Right renal cortex interstitium (tissue), 3 donors: ENCODE measurements at regions not wholly inside any gene's neighbourhood (a gene's known extent, or its start where the extent isn't known, plus 50 kb on each side); places are given as distances from the start of the nearest gene placed in this dataset.

Experiments
- DNase-seq, 3 donors: peaks; one replicate each; pipeline ENCODE4 v3.0.0-alpha.2; 2013; ENCODE audit warnings: low read depth in 3 of 3, low spot score in 2 of 3

DNA sequence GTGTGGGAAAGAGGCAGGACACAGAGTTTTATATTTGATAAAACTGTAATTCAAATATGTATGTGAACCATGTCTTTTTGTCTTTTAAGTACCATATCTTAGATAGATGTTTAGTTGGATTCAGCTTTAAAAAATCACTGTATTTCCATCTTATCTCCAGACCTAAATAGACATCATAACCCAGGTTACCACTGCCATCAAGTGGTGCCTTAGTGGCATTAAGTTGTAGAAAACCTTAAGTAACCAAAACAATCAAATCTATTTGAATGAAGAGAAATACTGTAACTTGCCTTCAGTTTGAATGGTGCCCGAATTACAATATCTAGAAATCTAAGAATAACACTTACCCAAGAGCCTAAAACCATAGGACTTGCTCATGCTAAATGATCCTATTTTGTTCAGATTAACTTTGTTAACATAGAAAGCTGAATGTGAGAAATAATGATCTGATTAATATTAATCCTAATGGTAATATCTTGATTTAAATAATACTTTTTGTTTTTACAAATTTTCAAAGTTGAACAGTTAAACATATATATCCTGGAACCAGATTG is 92.5 kb upstream of the MAP2 start:
- DNase-seq: peak; percentile 5 to 17 (median 10)

DNA sequence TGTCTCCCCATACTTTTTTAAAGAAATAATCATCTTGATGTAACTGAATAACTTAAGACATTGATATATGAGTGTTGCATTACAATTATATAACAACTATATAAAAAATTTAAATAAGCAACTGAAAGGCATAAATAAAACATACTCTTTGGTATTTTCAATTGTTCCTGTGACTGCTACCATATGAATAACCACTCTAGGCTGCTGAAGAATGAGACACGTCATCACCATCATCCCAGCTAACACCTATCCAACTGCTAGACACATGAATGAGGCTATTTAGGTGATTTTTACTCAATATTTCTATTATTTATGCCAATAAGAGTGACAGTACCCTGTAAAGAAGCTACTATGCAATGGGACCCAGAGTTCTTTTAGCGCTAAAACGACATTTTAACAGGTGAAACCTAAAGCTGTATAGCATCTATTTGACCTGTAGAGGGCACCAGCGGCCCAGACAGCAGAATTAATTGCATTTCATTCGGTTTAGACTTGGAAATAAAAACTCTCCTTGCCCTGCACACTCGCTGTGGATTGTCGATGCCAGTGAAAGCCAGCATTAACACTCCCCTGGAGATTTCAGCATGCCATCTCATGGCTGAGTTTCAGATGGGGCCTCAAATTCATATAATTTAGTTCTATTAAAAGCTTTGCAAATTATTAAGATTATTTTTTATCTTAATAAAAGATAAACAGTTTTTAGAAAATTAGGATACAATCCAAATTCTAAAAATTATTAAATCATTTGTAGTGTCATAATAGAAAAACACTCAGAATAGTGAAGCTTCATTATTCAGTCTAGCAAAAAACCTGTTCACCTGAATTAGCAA is 89.4 kb upstream of the MAP2 start:
- DNase-seq: peak; percentile 31 to 56 (median 33)

DNA sequence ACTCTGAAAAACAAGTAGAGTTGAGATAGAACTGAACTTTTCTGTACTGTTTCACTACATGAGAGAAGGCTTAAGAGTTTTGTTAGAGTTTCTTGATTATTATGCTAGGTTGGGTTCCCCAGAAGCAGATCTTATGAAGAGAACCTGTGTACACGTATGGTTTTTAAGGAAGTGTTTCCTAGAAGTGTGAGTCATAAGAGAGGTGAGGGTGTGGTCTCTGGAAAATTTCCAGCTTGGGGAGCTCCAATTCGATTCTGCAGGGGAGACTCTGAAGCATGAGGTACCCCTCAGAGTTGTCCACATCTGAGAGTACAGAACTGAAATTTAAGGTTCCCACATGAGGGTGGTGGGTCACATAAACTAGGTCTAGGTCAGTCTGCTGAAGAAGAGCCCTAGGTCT is 83.3 kb upstream of the MAP2 start:
- no peak for DNase-seq

DNA sequence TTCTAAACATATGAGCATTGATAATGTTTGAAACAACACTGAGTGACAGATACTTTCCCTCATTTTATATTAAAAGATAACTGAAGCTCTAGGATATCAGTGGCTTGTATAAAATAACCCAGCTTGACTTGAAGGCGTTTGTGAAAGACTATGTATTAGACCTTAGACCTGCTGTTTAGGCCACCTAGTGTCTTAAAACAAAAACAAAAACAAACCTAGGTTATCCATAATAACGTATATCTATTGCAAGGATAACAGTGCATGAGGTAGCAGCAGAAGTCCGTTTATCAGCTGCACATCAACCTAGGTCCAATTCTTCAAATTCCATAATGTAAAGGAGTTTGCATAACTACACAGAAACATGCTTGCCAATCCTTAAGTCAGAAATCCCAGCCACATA is 79.5 kb upstream of the MAP2 start:
- no peak for DNase-seq

DNA sequence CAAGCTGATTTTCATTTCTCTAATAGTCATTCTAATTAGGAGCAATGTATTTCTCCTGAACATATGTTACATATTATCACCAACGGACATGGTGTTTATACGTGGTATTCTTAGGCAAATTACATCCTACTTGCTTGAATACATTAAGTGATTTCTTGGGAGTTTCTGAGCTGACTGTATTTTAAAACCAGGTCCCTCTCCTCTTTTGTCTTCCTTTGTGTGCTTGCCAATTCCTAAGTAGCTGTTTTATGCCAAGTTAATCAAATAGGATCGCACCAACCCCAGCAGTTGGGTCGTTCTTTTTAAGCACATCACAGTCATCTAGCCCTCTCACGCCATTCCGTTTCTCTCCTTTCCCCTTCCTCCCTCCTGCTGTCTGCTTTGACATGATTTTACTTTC is 75.4 kb upstream of the MAP2 start:
- no peak for DNase-seq

DNA sequence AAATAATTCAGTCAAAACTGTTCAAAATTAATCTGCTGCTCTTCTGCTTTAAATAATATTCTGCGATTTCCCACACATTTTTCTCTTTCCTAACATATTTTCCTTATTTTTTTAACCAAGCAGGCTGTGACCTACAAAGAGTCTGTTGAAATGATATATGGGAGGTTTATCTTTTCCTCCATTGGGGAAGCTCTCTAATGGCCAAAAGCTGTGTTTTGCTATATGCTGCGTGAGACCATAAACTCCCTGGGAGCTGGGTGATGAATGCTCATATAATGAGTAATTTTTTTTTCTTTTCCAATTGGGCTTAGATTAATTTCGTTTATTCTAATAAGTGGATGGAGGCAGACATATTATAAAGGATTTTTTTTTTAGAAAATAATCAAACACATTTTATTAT is 72.2 kb upstream of the MAP2 start:
- no peak for DNase-seq

DNA sequence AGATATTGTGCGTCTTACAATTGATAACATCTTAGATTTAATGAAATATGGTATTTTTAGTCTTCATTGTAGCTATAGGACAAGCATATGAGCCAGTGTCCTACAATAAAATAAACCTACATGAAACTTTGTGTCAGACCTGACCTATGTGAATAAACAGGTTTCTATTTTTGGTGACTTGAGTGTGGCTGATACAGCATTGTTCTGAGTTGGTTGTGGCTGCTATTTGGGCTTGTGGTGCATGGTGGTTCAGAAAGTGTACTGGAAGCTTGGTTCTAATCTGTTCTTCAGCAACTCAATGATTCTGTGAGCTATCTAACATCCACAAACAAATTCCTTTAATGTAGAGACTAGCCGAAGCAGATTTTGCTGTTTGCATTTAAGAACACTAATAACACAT is 64.9 kb upstream of the MAP2 start:
- DNase-seq: no peak

DNA sequence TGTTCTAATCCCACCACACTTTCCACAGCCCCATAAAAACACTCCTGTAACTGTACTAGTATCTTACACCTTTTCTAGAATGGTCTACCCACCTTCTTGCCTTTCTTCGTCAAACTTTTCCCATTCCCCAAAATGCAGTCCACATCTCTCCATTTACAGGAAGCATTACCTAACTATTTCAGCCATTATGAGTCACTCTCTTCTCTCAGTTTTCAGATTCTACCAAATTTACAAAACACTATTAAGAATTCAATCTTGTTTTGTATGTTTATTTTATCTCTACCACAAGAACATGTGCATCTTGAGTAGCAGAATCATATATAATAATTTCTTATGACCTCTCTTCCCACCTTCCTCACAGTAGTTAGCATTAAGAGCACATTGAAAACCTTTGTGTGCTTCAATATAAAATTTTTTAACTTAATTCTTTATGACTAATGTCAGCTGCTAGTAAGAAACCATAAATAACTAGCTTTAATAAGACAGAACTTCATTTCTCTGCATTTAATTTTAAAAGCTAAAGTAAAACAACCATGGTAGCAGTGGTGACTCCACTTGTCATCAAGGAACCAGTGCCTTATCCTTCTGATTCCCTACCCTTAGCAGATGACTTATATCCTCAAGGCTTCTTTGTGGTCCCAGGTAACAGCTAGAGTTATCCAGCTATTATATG is 56.6 kb upstream of the MAP2 start:
- DNase-seq: no peak

DNA sequence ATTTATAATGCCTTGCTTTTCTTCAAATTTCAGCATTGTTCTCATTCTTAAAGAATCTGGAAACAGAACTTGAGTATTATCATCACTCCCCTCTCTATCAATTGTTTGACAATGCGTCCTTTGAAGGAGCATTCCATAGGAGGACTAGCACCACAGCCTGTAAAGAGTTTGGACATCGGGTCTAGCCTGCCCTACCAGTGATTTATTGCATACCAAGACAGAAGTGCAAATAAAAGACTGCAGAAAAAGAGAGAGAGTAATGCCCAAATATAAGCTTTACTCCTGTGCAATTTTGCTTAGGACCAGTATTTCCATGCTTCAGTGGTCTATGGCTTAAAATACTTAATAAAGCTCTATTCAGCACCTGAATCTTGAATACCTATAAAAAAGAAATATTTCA is 55.4 kb upstream of the MAP2 start:
- no peak for DNase-seq

DNA sequence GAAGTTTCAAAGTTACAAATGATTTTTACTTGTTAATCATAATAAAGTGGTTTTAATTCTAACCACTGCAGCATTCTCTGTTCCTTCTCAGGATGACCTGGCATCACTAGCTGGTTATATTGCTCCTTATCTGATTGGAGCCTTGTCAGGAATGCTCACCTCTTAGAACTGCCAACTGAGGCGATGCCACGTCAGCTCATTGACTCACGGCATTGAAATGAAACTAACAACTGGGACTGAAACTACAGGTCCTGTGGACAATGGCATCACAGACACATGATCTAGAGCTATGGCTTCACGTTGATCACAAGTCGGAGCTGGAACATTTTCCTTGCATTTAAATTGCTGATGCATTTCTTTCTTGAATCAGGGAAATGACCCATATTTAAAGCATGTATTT is 54.9 kb upstream of the MAP2 start:
- DNase-seq: peak in 1 of 3 donors; percentile 32

DNA sequence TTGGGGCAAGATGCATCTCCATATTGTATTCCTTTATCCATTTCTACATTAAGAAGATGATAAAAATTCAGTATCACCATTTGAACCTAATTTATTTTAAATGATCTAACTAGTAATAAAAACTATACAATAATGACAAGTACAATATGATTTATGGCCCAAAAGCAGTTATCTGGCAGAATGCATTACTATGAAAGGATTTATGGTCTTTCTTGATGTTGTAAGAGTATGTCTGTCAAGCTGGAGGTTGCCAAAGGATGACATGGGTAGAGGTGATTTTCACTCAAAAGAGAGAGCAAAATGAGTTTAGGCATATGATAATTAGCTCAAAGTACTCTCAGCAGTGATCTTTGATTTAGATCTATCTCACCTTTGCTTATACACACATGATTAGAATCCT is 54.2 kb upstream of the MAP2 start:
- no peak for DNase-seq

DNA sequence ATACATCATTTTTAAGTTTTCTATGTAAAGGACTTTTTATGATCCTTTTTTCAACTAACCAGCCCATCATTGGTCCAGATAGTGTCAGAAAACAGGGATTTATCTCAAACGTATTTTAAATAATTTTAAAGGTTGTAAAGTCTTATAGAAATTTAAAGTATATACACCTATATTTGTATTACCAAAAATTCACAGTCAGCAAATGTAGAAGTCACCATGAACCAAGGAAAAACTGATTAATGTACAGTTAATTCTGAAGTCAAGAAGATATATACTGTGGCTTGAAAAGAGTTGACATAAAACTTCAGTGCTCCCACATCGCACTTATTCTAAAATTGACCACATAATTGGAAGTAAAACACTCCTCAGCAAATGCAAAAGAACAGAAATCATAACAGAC is 52.4 kb upstream of the MAP2 start:
- no peak for DNase-seq
